Adrenal gland (tissue), 5 donors: ENCODE measurements at regions not wholly inside any gene's neighbourhood (a gene's known extent, or its start where the extent isn't known, plus 50 kb on each side); places are given as distances from the start of the nearest gene placed in this dataset.

ENCODE experiments used
- CTCF ChIP-seq, 6 experiments: fragments of 450-650 bp in 4 of 6; fragments of 200-600 bp in 2 of 6; sonication (generic) in 1 of 6; IDR thresholded peaks; 1 replicate in 5 of 6; 2 replicates in 1 of 6; pipeline versions ENCODE4 v1.5.1 to v1.8.0; 2016 to 2021; ENCODE audit warnings: antibody characterized with exemption in 6 of 6, mild to moderate bottlenecking in 2 of 6, moderate library complexity in 1 of 6
- POLR2A ChIP-seq, 2 donors: fragments of 450-650 bp; IDR thresholded peaks; one replicate each; pipeline ENCODE4 v1.6.1; 2017; ENCODE audit warnings: antibody characterized with exemption in 2 of 2, mild to moderate bottlenecking in 2 of 2, moderate library complexity in 1 of 2
- donor health status: DM: no; HTN: no; CAD: no.

- TF ChIP-seq CTCF (IDR thresholded peaks at IDR 0.05) (no peak), POLR2A (IDR thresholded peaks at IDR 0.05) (no peak)
These were observed 810.3 kb upstream of the ACO1 start for GRCh38 chr9:31574006-31574765.
